Fibroblast of lung (primary cell): ENCODE measurements at regions not wholly inside any gene's neighbourhood (a gene's known extent, or its start where the extent isn't known, plus 50 kb on each side); places are given as distances from the start of the nearest gene placed in this dataset.

Experiments used
- CTCF ChIP-seq, 2 donors: IDR thresholded peaks in 1 of 2; conservative IDR thresholded peaks in 1 of 2; 1 replicate in 1 of 2; 2 replicates in 1 of 2; pipeline ENCODE4 v1.5.1; 2011 to 2012; ENCODE audit warnings: low read length in 2 of 2, control low read depth in 1 of 2, inconsistent platforms in 1 of 2, low read depth in 1 of 2, mild to moderate bottlenecking in 1 of 2
- EZH2 ChIP-seq: IDR thresholded peaks from 2 replicates; pipeline ENCODE4 v1.5.1; 2012; ENCODE audit warnings: low read length, control low read depth, mild to moderate bottlenecking; ENCODE audit errors: missing control alignments

DNA sequence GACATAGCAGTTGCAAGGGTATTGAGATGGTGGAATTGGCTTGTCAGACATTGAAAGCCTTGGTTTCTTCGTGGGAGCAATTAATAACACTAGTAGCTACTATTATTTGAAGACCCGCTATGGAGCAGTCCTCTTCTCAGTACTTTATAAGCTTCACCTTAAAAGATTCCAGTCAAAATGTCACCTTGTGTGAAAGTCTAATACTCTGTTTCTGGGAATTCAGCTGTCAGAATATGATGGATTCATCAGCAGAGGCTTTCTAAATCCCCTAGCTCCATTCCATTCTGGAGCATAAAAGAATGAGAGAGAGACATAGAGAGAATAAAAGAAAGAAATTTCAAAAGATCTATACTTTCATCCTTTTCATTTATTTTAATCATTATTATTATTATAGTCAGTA lies 375.9 kb upstream of the ADGRL2 start:
- TF ChIP-seq CTCF (conservative IDR thresholded peaks at IDR 0.05 in 1 of 2, IDR thresholded peaks at IDR 0.05 in 1 of 2; ENCODE audit: low read depth in 1 of 2, low read length in 2 of 2) = no peak
- TF ChIP-seq EZH2 = no peak
